CD4-positive, alpha-beta T cell treated with Interferon gamma for 1 hour (primary cell): ENCODE measurements at regions not wholly inside any gene's neighbourhood (a gene's known extent, or its start where the extent isn't known, plus 50 kb on each side); places are given as distances from the start of the nearest gene placed in this dataset.

ENCODE experiments used
- DNase-seq: peaks from one replicate; pipeline ENCODE4 v3.0.0-alpha.2; 2020

DNA sequence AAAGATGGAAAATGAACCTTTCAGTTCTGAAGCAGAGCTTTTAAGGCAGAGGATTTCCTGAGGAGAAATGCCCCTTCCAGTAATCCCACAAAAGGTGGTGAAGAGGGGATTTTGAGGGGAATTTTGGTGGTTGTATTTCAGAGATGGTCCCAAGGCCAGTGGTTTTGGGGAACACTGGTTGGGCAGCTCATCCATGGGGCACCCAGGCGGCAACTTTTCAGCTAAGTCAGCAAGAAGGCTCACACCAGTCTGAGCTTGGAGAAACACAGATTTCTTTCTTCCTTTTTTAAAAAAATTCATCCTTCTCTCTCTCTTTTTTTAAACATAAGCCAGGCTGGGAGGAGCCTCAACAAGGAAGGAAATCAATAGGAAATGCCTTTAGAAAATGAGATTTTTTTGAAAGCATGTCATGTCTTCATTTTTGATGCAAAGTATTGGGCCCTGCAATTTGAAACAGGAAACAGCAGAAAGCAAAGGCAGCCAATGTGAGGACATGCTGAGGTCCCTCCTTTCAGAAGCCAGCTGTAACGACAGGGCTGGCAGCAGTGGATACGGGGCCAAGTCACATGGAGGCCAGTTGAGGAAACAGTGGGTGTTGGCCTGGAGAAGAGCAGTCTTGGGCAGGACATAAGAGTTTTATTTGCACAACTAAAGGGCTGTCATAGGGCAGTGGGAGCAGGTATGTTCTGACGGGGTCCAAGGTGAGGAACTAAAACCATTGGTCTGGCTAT lies 155.3 kb upstream of the KLF4 start:
- DNase-seq, result peak; percentile 36

DNA sequence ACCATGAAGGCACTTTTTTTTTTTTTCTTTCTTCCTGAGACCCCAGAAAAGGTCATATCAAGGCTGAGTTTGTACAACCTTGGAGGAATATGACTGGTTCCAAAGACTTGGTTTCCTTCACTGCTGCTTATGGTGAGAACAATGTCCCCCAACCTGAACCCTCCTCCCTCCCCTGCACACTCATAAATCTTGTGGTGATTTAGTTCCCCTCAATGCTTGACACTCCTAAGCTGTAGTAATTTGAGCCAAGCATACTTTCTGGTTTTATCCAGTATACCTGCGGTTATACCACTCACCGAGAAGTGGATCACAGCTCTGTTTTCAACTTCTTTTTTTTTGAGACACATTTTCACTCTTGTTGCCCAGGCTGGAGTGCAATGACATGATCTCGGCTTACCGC lies 149.9 kb upstream of the KLF4 start:
- DNase-seq, result no peak

DNA sequence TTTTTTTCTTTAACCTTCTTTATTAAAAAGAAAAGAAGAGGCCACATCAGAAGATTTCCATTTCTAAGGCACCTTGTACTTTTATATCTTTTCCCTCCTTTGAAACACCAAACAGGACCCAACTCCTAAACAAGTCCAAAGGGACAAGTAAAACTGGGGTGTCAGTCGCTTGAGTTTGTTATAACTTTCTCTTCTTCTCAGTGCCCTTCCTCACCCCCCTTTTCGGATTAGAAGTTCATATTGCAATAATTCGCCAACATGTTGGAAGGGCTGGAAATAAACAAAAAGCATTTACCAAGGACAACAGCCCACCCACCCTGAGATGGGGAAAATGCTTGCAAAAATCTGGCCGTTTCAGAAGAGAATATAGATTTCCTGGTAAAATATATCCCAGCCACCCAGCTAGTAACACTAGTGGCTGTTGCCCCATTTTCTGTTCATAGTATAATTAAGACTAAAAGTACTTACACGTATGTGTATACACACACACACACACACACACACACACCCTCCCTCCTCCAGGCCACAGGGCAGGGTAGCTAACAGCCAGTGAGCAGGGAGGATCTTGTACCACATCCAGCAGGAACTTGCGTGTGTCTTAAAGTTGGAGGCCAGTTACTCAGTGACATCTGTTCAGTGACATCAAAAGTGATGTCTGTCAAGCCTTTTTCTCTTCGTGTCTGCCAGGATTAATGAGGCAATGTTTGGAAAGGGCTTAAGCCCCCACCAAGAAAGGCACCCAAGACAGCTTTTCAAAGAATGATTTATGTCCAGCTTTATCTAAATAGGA lies 149.1 kb upstream of the KLF4 start:
- DNase-seq, result peak; percentile 73

DNA sequence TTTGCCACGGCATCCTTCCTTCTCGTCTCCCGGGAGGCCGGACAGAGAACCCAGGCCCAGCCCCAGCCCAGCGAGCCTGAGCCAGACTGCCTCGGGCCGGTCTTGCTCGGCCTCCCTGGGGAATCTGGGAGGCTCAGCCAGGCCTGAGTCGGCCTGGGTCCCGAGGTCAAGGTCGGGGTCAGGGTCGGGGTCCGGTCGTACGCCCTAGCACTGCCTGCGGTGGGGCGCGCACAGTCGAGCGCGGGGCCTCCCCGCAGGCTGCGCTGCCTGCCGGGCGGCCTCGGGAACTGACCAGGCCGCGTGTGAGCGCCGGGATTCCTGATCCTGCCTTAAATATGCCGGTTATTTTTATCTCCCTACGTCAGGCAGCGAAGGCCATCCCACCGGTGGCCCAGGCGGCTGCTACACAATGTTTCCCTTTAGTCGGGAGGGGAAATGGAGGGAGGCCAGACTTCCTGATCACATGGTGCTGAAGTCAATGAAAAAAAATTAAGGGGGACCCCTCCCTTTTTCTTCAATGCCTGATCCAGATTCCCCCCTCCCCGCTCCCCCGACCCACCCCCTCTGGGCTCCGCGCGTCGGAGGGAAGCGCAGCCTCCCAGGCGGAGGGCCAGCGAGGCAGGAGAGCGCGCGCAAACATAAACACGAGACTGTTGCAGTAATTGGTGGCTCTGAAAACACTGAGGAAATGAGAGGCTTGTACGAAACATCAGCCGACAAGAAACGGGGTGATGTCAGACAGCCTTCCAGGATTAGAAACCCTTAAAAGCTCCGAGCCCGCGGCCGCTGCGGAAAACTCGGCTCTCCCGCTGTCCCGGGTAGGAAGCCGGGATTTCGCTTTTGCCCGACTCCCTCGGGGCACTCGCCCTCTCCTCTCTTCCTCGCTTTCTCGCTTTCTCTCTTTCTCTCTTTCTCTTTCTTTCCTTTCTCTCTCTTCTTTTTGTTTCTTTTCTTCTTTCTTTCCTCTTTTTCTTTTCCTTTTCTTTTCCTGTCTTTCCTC lies 148.2 kb upstream of the KLF4 start:
- DNase-seq, result peak; percentile 77

DNA sequence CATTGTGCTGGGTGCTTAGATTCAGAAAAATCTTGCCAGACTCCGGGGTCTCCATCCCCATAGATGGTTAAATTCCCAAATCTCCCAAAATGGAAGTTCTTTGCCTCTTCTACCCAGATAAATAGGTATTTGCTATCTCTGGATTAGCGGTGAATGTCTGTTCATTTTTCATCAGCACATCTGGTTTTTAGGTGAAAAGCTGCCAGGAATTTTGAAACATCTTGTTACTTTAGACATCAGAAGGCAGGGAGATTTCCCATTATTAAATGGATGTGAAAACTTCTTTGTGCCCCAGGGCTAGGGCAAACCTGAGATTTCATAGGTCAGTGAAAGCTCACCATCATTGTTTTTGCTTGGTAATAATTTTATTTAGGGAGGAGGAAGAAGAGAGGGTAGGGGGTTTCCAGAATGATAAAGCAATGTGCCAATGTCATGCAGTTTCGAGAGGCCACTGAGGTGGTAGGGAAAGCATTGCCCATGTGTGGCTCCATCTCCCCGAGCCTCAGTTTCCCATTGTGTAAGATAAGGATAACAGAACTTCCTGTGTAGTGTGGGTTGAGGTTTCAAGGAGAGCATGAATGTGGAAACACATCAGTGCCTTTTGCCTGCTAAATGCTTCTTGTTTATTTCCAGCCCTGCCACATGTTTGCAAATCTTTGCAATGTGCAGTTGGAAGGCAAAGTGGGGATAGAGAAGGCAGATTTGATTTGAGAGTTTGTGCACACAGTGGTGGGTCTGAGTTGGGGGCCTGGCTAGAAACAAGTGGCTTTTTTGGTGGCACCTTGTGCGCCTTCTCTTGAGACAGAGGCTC lies 147.2 kb upstream of the KLF4 start:
- DNase-seq, result no peak

DNA sequence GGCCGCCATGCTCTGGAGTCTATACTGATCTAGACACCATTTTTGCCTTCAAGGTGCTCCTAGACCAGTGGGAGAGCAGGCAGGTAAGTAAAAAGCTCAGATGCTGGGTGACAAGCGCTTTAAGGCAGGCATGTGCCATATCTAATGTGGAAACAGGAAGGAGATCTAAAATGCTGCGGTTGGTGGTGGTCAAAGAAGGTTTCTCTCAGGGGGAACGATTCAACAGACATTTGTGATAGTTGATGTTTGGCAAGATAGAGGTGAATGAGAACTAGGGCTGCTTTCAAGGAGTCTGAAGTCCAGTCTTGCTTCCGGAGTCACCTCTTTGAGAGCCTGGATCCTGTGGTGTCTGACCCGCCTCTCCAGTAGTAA lies 146.2 kb upstream of the KLF4 start:
- DNase-seq, result no peak

DNA sequence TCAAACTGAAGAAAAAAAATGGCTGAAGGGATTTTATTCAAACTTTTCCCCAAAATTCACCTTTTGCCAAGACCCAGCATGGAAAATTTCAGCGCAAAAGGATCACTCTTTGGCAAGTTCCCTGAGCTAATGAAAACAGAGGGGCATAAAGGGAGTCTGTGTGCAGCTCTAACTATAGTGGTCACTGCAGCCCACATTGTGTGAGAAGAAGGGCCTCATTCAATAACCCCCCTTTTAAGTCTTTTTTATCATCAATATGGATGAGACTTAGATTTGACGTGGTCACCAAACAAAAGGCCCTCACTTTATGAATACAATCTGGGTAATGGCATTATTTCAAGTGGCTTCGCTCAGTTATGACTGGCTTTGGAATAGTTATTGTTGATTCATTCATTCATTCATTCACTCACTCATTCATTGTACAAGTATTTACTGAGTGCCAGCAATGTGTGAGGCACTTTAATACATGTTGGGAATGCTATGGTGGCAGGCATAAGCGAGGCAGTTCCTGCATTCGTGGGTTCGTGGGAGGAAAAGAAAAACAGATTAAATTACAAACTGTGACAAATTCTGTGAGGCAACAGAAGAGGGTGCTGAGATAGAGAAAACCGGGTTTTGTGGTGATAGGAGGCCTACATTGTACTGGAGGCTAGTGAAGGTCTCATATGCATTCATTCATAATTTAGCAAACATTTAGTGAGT lies 145.7 kb upstream of the KLF4 start:
- no peak for DNase-seq

DNA sequence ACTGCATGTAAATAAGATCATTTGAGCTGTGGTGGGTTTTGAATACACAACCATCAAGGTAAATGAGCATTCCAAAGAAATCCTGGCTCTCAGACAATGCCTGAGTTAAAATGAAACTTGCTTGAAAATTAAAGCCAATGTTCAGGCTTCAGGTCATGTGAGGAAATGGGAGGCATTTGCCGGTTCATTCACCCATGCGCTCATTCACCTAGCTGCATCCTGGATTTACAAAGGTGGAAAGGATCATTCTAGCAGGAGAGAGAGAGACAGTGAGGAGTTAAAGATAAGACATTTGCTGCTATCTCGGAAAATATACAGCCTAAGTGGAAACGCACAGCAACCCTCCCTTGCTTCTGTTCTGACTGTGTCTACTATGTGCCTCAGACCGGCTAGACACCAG lies 143.8 kb upstream of the KLF4 start:
- DNase-seq, result no peak

DNA sequence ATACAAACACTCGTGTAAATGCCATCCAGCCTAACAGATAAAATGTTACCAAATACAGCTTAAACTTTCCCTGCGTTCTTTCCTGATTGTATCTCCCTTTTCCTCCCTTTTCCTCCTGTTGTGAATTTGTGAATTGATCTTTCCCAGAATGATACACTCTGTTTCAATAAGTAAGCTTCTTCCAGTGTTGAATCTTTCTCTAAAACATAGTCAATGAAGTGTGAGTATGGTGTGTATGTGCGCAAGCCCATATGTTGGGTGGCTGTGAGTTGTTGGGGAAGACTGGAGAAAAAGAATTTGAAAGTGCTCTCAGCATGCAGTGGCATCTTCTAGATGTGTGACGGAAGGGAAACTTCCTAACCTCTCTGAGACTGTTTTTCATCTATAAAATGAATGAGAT lies 143.1 kb upstream of the KLF4 start:
- no peak for DNase-seq

DNA sequence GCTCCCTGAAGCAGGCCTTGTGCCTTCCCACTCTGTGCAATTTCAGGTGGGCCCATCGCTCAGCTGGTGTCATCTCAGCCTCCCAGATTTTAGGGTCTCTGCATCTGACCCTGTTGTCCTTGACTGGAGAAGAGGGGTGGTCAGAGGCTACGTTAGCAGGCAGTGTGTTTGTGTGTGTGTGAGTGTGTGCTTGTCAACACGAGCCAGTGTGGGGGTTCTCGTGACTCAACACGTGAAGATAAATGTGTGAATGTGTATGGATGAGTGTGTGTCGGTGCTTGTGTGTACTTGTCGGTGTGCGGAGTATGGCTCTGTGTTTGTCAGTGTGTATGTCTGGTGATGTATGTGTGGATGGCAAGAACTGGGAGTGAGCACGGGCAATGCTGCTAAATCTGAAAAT lies 142.6 kb upstream of the KLF4 start:
- no peak for DNase-seq

- no peak for DNase-seq
Measured at GRCh38 chr9:107631788-107632187, 142.2 kb upstream of the KLF4 start.

GRCh38 chr9:107630156-107630555 lies 140.6 kb upstream of the KLF4 start:
- DNase-seq, result no peak

- DNase-seq, result no peak
Measured at GRCh38 chr9:107628444-107628843, 138.9 kb upstream of the KLF4 start.

DNA sequence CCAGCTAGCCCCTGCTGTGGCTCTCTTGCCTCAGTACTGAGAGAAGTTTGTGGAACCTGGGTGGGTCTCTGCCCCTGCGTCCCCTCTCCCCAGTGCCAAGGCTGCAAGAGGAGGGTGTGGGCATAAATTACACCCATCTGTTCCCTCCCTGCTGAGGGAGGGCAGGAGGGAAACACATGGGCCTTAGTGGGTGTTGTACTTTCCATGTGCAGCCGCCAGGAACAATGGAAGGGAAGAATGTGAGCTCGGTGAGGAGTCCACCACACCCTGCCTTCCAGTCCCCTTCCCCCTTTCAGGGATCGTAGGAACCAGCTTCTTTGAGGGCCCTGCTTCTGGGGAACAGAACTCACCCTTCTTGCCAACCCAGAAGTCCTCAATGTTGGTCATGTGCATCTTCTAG lies 138.2 kb upstream of the KLF4 start:
- DNase-seq, result no peak

DNA sequence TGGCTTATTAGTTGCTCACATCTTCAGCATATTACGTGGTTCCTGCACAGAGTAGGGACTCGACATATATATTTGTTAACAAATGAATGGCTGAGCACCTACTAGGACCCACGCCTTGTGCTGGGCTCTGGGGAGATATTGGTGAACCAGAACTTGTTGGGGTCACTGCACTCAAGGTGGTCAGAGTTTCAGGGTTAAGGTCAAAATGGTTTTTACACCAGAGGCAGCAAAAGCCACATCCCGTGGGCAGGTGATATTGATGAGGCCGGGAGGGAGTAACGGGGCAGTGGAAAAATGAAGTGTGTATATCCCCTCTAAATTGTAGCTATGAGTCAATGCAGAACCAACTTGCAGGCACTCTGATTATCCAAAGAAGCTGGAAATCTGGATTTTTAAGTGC lies 136.5 kb upstream of the KLF4 start:
- DNase-seq, result no peak

DNA sequence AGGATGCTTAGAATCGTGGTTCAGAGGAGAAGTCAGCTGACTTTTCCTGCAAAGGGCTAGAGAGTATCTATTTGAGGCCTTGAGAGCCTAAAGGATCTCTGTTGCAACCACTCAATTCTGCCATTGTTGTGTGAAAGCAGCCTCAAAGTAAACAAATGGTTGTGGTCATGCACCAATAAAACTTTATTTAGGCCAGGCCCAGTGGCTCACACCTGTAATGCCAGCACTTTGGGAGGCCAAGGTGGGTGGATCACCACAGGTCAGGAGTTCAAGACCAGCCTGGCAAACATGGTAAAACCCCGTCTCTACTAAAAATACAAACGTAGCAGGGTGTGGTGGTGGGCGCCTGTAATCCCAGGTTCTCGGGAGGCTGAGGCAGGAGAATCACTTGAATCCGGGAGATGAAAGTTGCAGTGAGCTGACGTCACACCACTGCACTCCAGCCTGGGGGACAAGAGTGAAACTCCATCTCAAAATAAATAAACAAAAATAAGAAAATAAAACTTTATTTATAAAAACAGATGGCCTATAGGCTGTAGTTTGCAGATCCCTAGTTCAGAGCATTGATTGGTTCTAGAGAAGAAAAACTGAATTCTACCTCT lies 135.9 kb upstream of the KLF4 start:
- no peak for DNase-seq

GRCh38 chr9:107624234-107624948 lies 134.8 kb upstream of the KLF4 start:
- DNase-seq, result no peak

- DNase-seq, result no peak
Measured at GRCh38 chr9:107621436-107621835, 131.9 kb upstream of the KLF4 start.

DNA sequence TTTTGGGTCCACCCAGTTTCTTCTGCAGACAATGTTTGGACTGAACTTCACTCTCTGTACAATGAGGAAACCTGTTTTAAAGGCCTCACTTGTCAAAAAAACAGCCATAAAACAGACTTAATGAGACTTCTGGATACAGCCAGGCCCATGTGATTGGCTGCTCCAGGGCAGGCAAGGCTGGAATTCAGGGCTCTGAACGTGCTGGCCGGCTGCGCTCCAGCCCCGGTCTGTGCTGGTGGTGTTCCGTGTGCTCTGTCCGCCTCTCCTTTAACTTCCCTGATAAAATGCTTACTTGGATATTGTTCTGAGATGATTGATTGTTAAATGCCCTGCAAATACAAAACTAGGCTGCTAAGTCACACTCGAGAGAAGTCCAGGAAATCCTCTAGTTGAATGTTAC lies 131.2 kb upstream of the KLF4 start:
- DNase-seq, result no peak

- no peak for DNase-seq
Measured at GRCh38 chr9:107620236-107620635, 130.7 kb upstream of the KLF4 start.

GRCh38 chr9:107615321-107615720 lies 125.8 kb upstream of the KLF4 start:
- DNase-seq, result no peak
